ENCODE measurements at regions not wholly inside any gene's neighbourhood (a gene's known extent, or its start where the extent isn't known, plus 50 kb on each side); places are given as distances from the start of the nearest gene placed in this dataset.

GRCh38 chr15:62795700-62796695 lies 246.5 kb upstream of the TPM1 start:
- no peak for DNase-seq (ENCODE audit: low read depth in 2 of 2)

DNA sequence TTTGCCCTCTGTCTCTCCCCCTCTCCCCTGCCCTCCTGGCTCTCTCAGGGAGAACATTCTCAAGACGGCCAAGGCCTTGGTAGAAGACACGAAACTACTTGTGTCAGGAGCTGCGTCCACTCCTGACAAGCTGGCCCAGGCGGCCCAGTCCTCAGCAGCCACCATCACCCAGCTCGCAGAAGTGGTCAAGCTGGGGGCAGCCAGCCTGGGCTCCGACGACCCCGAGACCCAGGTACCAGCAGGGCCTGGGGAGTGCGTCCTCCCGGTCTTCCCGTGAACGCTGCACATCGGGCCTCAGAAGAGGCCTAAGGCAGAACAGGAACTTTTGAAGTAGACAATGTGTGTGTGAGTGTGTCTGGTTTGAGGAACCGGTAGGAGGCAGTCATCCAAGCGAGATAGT lies 245.4 kb upstream of the TPM1 start:
- no peak for DNase-seq (ENCODE audit: low read depth in 2 of 2)

- no peak for DNase-seq (ENCODE audit: low read depth in 2 of 2)
Measured at GRCh38 chr15:62798536-62798935, 244.0 kb upstream of the TPM1 start.

GRCh38 chr15:62799037-62799436 lies 243.5 kb upstream of the TPM1 start:
- DNase-seq (ENCODE audit: low read depth in 2 of 2) = no peak

GRCh38 chr15:62799919-62800318 lies 242.6 kb upstream of the TPM1 start:
- no peak for DNase-seq (ENCODE audit: low read depth in 2 of 2)

DNA sequence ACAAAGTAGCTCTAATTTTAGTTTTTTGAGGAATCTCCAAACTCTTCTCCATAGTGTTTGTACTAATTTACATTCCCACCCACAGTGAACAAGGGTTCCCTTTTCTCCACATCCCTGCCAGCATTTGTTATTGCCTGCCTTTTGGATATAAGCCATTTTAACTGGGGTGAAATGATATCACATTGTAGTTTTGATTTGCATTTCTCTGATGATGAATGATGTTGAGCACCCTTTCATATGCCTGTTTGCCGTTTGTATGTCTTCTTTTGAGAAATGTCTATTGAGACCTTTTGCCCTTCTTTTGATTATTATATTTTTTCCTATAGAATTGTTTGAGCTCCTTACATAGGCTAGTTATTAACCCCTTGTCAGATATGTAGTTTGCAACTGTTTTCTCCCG lies 239.9 kb upstream of the TPM1 start:
- DNase-seq (ENCODE audit: low read depth in 2 of 2) = no peak

DNA sequence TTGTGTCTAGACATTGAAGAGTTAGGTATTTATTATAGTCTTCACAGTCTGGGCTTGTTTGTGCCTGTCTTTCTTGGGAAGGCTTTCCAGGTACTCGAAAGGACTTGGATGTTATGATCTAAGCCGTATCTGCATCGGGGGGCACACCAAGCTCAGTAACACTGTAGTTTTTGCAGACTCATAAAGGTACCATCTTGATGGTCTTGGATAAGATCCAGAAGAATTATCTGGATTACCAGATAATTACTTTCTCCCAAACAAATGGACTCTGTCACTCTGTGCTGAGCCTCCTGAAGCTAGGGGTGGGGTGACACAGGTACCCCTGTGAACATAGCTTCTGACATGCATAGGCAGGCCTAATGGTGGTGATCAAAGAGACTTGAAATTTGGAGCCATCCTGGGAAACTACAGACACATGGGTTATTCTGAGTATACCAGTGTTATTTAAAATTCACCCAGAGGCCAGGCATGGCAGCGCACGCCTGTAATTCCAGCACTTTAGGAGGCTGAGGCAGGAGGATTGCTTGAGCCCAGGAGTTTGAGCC lies 238.6 kb upstream of the TPM1 start:
- DNase-seq (ENCODE audit: low read depth in 2 of 2) = no peak

DNA sequence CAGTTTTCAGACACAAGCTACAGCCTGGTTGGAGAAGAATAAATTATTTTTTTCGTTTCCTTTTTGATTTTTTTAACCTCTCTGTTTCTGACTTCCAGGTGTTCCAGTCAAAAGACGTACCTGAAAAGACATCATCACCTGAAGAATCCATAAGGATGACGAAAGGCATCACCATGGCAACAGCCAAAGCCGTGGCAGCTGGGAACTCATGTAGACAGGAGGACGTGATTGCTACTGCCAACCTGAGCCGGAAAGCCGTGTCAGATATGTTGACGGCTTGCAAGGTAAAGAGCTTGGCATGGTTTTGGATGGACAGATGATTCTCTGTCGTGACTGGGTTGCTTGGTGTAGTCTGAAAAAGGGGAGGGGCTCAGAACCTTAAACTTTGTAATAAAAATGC lies 237.0 kb upstream of the TPM1 start:
- DNase-seq (ENCODE audit: low read depth in 2 of 2) = no peak

DNA sequence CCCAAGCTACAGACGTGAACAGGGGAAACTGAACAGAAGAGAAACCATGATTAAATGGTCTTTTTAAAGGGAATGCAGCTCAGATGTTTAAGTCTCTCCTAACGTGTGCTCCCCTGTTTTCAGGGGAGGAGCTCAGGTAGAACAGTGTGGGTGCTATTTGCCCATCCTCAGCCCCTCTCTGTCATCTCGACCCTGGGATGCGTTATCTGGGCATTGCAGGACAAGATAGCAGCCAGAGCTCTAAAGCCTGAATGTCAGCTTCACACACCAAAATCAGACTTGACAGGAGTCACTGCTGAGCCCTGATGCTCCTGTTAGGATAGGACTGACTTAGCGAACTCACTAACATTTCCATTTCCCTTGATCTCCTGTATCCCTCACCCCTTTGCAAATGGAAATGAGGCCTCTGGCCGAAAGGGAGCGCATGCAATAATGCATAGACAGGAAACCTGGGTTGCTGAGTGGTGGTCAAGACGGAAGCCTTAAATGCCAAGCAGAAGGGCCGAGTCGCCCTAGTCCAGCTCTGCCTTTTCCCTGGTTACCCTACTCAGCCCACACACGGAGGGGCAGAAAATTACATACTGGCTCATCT lies 234.9 kb upstream of the TPM1 start:
- no peak for DNase-seq (ENCODE audit: low read depth in 2 of 2)

- DNase-seq (ENCODE audit: low read depth in 2 of 2) = no peak
Measured at GRCh38 chr15:62809115-62809967, 233.2 kb upstream of the TPM1 start.

DNA sequence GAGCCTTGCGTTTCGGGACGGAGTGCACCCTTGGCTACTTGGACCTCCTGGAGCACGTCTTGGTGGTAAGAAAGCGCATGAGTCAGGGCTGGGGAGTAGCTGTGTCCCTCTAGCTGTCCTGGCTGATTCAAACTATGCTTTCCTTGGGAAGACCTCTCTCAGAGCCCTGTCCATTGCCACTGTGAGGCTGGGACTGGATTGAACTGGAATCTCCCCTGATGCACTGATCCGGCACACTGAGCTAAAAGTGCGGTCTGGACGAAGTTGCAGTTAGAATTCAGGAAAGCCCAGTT lies 232.6 kb upstream of the TPM1 start:
- no peak for DNase-seq (ENCODE audit: low read depth in 2 of 2)

GRCh38 chr15:62812515-62812835 lies 230.1 kb upstream of the TPM1 start:
- DNase-seq (ENCODE audit: low read depth in 2 of 2) = no peak

DNA sequence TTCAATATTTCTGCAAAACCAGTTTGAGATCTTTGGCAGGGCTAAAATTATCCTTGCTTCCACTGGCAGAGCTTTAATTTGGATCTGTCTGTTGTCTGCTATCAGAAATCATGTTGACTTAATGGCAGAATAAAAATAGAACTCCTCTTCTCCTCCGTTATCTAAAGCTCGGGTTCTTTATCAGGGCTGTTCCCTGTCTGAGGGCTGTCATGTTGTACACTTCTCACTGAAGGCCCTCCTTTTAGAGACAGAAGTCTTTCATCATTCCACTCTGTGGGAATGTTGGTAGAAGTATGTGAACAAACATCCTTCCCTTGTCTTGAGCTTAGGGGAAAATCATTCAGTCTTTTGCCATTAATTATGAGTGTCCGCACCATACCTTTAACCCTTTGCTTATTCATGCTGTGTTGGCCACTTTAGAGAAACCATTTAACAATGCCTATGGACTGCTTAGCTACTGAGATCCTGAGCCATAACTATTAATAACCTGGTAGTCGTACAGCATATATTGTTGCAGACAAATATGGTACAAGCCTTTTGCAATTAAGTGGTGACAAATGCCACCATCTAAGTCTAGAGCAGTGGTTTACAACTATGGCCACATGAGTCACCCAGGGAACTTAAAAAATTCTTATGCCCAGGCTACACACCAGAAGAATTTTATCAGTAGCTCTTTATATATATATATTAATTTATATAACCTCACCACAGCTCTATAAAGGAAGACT lies 226.0 kb upstream of the TPM1 start:
- DNase-seq (ENCODE audit: low read depth in 2 of 2) = no peak

GRCh38 chr15:62818691-62819090 lies 223.9 kb upstream of the TPM1 start:
- DNase-seq (ENCODE audit: low read depth in 2 of 2) = no peak

GRCh38 chr15:62821384-62822131 lies 221.0 kb upstream of the TPM1 start:
- DNase-seq (ENCODE audit: low read depth in 2 of 2) = no peak

DNA sequence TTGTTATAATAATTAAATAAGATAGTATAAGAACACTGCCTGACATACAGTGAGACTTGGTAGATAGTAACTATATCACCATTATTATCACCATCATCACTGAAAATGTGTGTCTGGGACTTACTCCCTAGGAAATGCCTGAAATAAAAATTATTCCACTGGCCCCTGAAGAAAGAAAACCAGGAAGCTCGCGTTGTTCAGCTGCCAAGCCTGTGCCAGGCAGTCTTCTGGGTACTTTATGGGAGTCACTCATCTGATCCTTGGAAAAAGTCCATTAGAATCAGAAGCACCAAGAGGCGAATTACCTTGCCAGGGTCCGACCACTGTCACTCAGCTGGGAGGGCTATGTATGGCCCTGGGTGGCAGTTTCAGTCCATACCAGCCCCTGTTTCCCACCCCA lies 220.3 kb upstream of the TPM1 start:
- no peak for DNase-seq (ENCODE audit: low read depth in 2 of 2)

- no peak for DNase-seq (ENCODE audit: low read depth in 2 of 2)
Measured at GRCh38 chr15:62823561-62823960, 219.0 kb upstream of the TPM1 start.

DNA sequence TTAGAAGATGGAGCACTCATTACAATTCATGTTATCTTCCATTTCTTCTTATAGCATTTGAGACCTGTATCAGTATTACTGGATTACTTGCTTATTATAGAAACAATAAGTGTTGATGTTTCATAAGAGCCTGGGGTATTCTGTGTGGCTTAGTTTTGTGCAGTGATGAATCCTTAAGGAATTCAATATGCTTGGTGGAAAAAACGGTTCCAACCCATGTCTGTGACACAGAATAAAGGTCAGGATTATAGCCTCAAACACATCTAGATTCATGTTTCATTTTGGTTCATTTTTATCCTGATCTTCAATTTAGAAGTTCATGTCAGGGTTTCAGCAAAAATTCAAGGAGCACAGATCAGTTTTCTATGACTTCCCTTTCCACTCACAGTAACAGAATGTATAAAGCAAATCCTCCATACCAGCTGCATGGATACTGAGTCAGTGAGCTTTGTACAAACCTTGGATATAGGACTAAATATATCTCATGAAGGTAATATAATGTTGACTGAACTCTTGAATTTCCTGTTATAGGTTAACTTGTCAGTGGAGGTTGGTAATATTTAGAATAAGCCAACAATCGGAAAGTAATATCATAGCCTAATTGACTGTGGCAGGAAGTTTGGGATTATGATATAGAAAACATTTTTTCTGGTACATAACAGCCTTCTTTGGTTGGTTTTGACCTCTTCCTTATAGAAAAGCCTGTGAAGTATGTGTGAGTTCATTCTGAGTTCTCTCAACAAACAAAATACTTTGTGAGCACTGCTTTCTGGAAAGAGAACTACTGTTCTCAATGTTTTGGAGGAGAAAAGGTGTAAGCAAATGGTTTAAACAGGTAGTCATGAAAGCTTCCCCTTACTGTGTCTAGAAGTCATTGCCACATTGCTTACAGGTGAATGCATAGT lies 218.2 kb upstream of the TPM1 start:
- no peak for DNase-seq (ENCODE audit: low read depth in 2 of 2)

DNA sequence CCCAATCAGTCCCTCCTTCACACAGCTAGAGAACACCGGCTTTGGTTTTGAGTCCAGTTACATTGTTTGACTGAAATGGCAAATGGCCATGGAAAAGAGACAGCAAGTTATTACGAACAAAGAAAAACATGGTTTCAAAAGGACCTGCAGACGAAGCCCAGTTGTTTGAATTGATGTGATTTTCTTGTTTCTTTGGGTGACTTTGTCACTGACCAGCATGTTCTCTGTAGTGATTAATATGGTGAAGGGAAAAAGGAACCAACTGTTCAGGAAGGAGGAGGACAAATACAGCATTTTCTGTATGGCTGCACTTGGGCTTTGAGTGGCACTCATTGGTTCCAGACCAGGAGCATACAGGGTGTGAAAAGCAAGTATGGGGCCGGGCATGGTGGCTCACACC lies 217.4 kb upstream of the TPM1 start:
- no peak for DNase-seq (ENCODE audit: low read depth in 2 of 2)

GRCh38 chr15:62826561-62826960 lies 216.0 kb upstream of the TPM1 start:
- DNase-seq (ENCODE audit: low read depth in 2 of 2) = no peak
